ENCODE measurements at regions not wholly inside any gene's neighbourhood (a gene's known extent, or its start where the extent isn't known, plus 50 kb on each side); places are given as distances from the start of the nearest gene placed in this dataset.

GRCh38 chr10:57689596-57690297, 577.9 kb downstream of the IPMK start:
- TF ChIP-seq CTCF (conservative IDR thresholded peaks at IDR 0.05; ENCODE audit: low read length) (no peak), EZH2phosphoT487 (IDR thresholded peaks at IDR 0.05; ENCODE audit: borderline replicate concordance) (no peak)
